ENCODE measurements at regions not wholly inside any gene's neighbourhood (a gene's known extent, or its start where the extent isn't known, plus 50 kb on each side); places are given as distances from the start of the nearest gene placed in this dataset.
"Not testable (repeated sequence)": the region's sequence is repeated elsewhere in the genome, so short reads cannot be mapped to it uniquely, and the experiment has no call there.

DNA sequence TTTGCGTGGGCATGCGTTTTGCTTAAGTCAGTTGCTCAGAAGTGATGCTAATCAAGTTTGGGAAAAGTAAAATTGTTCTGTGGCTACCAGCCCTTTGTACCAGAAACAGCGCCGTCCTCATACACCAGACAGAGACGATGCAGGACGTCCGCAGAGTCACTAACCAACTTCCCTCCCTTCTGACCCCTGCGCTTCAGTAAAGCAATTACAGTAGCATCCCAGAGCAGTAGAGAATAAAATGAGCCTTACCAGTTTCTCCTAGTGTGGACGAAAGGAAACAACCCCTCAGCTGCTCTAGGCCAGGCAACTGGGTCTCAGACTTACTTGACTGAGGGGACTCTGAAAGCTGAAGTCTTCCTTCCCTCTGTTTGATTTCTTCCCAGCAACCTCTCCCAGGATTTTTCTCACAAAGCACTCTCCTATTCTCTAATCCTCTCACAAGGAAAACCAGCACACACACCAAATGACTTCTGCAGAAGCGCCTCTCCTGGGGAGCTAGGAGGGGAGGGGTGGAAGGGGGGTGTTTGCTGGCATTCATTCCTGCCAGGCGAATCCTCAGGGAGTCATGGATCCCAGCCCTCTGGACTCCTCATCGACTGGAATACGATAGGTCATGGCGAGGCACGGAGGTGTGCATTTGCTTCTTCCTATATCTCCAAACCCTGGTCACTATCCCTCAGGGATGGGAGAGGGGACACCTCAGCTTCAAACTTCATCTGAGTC, 56.0 kb upstream of the MID1 start:
- no peak for DNase-seq

DNA sequence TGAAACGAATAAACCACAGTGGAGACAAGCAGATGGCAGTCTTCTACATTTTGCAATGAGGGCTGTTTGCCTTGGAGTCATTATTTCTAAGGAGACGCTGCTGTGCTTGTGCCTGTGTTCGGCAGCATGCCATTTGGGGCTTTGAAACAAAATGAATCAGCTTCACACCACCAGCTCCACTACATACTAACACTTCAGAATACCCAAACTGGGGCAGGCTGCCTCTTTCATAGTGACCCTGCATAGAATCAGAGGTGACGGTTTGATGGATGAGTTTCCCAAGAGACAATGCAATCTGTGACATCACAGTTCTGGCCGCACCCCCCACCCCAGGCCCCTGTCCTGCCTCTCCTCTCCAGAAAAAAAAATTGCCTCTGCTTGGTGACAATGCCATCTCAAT, 57.1 kb upstream of the MID1 start:
- no peak for DNase-seq

DNA sequence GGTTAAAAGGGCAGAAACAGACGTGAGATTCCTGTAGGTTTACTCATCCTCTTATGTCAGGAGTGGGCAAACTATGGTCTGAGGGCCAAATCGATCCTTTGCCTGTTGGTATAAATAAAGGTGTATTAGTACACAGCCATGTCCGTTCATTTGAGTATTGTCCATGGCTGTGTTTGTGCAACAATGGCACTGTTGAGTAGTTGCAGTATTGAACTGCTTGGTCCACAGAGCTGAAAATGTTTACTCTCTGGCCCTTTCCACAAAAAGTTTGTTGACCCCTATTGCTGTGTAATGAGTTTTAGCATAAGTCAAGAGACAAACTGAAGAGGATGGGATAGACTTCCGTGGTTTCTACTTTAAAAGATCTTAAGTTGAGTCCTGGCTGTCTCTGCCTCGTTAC, 59.0 kb upstream of the MID1 start:
- no peak for DNase-seq

DNA sequence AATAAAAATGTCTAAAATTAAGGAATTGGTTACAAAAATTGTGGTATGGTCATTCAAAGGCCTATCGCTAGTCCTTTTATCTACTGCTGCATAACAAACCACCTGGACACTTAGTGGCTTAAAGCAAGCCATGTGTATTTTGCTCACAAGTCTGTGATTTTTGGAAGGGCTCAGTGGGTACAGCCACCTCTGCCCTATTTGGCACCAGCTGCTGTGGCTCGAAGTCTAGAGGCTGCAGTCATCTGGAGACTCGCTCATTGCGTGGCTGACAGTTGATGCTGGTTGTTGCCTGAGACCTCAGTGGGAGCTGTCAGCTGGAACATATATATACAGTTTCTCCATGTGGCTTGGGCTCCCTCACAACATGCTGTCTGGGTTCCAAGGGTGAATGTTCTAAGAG, 60.8 kb upstream of the MID1 start:
- no peak for DNase-seq

DNA sequence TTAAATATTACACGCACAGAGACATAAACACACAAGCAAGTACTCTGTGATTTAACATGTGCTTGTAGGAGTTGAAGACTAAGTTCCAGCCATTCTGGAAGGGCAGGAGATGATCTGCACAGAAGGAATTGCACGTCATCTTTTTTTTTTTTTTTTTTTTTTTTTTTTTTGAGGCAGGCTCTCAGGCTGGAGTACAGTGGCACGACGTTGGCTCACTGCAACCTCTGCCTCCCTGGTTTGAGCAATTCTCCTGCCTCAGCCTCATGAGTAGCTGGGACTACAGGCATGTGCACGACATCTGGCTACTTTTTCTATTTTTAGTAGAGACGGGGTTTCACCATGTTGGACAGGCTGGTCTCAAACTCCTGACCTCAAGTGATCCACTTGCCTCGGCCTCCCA, 63.2 kb upstream of the MID1 start:
- not testable (repeated sequence) for DNase-seq

DNA sequence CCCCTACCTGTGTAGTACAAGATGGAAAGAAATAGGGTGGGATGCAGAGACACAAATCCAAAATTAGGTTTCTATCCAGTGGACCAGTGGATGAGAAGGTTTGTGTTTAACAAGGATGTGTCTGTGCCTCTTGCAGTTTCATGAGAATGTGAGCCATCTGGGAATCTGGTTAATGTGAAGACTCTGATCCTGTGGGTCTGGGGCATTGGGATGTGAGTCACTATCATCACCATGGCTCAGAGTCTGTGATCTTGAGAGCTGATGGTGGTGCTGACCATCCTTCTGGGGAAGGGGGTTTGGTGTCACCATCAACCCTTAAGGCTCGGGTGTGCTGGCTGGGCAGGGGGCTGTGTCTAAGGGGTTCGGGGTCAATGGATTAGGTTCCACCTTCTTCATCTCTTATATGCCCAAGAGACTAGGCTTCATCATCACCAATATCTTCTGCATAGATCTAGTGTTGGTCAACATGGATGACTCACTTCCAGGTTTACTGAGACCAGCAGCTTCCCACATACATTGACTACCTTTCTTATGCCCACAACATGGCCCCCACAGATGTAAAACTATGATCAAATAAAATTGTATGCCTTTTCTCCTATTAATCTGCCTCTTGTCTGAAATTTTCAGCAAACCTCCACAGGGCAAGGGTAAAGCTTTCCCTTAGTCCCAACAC, 65.7 kb upstream of the MID1 start:
- DNase-seq, result no peak

DNA sequence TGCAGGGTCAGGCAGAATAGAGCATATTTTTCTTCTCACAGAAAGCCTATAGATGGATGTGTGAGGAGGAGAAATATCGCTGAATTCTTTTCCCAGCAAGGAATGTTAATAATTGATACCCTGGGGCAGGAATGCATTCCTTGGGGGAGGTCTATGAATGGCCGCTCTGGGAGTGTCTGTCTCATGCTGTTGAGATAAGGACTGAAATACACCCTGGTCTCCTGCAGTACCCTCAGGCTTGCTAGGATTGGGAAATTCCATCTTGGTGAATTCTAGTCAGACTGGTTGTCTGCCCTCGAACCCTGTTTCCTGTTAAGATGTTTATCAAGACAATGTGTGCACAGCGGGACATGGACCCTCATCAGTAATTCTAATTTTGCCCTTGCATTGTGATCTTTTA, 71.4 kb upstream of the MID1 start:
- DNase-seq, result not testable (repeated sequence)

DNA sequence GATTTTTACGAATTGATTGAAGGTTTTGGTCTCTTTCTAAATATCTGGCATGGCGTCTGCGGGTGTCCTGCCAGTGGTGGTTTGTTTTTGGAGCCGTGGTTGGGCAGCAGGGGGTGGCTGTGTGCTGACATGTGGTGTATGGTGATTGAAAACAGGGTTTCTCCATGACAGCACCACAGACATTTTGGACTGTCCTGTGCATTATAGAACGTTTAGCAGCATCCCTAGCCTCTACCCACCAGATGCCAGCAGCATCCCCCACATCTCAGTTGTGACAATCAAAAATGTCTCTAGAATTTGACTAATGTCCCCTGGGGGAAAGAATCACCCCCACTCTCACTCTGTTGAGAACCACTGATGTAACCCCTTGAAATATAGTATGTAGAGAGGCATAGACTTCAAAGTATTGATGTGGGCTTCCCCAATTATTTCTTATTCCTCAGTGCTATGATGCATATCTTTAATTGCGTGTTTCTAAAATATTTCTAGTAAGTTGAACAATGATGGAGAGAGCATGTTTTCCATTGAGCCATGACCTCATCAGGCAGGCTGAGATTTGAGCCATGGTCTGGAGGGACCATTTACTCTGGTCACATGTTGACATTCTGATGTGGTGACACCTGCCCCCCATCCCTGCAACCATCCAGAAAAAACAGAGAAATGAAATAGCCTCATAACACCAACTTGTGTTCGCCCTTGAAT, 77.4 kb upstream of the MID1 start:
- DNase-seq, result no peak

DNA sequence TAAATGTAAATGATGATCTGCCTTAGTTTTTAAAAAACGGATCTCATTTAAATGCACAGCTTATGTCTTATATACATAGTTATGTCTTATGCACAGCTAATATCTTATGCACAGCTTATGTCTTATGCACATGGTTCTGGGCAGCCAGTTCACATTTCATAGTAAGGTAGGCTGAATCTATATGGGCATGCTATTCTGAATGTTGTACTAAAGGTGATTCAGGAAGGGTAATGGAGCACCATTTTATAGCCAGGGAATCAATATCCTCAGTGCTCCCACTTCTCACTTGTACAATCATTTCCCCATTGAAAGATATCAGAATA, 77.9 kb upstream of the MID1 start:
- no peak for DNase-seq

DNA sequence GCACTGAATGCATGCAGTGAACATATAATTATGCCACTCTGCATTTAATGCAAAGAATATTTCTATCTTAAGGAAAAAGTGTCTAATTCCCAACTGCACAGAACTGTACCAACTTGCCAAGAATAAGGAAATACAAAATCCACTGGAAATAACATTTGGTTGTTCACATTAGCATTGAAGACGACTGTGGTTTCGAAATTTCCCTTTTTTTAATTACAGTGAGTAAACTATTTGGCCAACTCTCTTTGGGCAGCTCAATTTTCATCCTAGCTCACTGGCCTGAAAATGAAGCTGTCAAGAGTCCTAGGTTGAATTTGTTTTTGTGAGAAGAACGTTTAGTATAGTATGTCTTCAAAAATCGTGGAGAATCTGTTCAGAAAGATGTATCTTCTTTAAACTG, 81.6 kb upstream of the MID1 start:
- DNase-seq, result no peak

DNA sequence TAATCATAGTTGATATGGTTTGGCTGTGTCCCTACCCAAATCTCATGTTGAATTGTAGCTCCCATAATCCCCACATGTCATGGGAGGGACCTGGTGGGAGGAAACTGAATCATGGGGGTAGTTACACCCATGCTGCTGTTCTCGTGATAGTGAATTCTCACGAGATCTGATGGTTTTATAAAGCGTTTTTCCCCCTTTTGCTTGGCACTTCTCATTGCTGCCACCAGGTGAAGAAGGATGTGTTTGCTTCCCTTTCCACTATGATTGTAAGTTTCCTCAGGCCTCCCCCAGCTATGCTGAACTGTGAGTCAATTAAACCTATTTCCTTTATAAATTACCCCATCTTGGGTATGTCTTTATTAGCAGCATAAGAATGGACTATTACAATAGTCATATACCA, 86.0 kb upstream of the MID1 start:
- DNase-seq, result not testable (repeated sequence)

DNA sequence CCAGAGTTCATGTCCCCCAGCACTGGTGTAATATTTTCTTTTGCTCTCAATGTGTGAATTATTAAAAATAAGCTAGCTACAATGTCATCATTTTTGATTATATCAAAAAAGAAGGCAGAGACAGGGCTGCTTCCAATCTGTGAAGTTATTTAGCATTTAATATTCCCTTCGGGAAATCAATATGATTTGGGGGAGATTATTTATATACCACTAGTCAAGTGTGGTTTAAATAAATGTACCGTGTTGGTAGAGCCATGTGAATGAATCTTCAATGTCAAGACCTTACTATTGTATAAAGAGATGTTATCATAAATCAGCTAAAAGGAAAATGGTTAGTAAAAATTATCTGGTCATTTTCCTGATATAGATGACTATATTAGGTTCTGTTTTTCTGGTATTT, 87.4 kb upstream of the MID1 start:
- DNase-seq, result no peak

DNA sequence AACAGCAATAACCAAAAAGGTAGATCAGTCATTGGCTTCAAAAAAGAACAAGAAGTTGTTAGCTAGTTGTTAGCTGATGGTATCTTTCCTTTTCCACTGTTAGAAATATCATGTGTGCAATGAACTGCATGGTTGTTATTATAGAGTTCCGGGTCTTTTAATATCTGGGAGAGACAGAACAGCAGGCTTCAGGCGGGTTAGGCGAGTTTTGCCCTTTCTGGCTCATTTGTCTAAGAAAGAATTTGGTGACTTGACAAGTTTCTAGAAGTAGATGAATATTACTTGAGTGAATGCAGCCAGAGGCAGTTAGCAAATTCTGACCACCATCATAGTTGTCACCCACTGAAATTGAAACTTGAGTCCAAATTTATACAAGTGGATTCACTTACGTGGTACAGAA, 88.9 kb upstream of the MID1 start:
- DNase-seq, result no peak

DNA sequence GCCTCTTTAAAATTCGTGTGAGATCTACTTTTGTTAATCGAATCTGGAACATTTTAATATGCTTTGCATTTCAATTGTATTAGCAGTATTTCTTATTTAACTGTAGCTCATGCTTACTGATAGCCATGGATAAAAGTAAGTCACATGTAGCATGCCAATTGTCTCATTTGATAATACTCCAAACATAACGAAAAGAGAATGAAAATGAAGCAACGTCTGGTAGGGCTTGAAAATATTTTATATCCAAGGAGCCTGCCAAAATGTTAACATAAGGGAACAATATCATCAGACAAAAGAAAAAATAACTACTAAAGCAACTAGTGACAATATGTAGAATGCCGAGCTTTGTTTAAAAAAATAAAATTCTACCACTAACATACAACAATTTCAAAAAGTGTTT, 94.1 kb upstream of the MID1 start:
- DNase-seq, result no peak

DNA sequence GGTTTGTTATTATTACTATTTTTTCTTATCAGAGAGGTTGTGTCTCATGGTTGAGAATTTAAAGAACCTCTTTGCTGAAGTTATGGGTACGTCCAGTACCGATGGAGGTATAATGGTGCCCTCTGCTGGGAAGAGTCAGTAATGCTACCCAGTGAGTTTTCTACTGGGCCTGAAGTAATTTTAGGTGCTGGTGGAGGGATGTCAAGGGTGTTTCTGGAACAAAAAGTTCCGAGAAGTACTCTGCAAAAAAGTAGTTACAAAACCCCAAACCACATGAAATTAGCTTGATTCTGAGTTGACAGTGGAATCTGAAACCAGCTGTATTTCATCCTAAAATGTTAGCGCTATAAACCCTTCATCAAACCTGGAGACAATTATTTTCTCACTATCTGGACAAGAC, 102.5 kb upstream of the MID1 start:
- DNase-seq, result peak; percentile 41

DNA sequence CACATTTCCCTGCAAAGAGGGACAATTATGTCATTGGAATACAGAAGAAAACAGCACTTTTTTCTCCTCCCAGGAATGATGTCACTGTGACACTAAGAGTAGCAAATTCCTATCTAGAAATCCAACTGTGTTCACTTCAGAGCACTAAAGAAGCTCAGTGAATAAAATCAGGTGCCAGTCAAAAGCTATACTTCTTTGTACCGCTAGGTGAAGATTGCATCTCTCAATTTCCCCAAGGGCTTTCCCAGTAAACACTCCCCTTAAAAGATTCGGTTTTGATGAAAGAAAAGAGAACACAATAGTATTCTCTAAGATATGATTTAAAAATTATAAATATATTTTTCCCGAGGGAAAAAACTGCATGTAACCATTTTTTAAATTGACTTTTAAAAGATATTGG, 104.7 kb upstream of the MID1 start:
- DNase-seq, result no peak

DNA sequence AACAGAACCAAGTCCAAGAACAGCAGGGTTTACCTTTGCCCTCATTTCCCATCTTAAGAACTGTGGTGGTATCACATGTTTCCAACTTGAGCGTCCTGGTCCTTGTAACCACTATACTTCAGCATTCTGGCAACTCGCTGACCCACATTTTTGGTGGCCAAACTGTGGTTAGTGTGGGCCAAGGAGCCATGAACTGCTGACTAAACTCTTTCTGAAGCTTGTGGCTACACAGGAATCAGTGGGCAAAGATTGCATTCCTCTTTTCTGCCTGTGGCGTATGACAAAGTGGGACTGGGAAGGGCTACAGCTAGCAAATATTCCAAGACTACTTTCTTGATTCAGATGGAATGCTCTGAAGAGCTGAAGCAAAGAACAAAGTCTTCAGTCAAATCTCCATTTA, 106.3 kb upstream of the MID1 start:
- DNase-seq, result no peak

DNA sequence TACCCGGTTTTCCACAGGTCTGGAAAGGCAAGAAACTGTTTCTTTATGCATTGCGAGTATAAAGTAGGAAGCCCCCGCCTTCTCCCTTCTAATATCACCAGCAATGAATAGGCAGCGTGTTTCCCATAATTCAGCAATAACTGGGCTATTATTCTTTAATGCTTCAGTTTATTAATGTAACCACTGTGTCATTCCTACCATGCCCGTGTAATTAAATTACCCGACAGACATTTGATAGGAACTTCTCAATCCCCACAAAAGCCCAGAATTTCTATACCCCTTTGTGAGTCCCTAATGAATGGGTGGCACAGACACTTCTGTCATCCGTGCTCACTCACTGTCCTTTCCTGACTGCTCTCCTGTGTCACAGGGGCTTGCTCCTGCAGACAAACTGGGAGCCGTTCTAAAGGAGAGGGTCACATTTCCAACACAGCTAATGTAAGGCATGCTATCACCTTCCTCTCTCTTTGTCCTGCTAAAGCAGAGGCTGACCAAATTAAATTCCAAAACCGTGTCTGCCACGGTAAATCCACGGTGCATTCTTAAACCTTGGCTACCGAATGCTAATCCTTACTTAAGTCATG, 108.5 kb upstream of the MID1 start:
- no peak for DNase-seq

DNA sequence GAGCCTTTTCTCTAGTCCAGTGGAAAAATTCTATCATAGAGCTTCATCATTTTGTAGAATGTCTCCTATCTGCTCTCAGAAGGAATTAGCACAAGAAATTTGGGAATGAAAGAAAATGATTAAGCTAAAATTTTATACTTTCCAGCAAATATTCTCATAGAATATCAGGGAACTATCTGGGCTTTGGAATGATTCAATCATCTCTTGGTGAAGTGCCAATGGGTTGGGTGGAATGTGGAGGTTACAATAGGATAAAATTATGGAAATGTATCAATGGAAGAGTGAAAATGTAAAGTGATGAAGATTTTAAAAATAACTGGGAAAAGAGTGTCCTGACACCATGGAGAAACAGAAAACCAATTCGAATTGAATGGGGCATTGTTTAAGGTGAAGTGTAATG, 119.0 kb upstream of the MID1 start:
- no peak for DNase-seq

DNA sequence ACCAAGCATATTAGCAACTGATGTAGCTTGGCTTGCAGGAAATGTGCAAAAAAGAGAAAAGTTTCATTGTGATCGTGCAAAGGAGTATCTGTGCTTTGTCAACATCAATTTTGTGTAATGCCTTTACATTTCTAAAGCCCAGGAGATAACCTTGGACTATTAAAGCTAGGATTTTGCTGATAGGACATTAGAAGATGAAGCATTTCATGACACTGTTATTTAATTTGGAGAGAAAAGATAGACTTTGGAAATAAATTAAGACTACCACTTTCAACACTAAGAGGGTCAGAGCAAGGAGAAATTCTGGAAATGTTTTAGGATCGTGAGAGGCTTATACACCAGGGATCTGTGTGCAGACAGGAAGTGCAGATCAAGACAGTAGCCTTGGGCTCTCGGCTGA, 120.6 kb upstream of the MID1 start:
- no peak for DNase-seq

DNA sequence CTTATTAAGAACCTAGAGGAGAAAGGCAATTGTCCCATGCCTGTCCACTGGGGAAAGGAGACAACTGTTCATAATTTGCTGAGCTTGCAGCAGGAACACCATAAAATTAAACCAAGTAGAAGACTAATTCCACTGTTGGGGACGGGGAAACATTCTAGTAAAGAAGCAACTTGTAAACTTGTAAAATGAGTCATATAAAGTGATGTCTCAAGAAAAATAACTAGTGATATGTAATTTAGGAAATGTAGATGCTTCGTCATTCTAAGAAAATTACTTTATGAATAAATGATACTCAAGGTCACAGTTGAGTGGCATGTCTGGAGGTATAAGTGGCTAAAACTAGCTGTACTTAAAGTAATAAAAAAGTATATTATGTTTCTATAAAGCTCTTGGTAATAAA, 121.2 kb upstream of the MID1 start:
- no peak for DNase-seq

DNA sequence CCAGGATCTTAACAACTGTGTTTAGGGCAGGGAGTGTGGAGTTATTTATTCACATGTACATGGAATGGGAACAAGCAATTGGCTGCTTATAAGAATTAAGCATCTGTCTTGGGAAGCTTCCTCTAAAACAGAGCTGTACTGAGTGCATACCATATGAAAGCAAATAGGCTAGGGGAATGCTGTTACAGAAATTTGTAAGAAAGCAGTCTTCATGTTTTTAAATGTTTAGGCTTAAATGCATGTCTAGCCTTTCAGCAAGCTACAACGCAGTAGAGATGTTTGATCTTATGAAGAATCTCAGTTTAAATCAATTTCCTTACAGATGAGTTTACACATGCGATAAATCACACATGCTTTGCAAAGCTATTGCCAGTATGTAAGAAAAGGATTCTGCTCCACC, 123.1 kb upstream of the MID1 start:
- no peak for DNase-seq

DNA sequence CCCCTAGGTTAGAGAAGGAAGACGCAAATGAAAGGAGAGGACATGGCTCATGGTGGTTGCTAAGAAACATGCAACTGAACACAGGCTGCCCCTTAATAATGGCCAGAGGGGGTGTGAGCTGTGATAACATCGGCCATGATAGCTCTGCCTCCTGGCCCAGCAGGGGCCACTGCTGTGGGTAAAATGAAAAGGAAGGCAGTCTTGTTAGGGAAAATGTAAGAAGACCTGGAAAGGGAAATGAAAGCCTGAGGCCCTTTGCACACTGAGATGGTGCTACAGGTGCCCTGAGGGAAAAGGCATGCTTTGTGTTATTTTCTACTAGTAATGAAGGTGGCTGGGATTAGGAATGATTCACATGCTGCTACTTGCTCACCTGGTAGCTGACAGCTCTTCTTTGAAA, 123.6 kb upstream of the MID1 start:
- no peak for DNase-seq

DNA sequence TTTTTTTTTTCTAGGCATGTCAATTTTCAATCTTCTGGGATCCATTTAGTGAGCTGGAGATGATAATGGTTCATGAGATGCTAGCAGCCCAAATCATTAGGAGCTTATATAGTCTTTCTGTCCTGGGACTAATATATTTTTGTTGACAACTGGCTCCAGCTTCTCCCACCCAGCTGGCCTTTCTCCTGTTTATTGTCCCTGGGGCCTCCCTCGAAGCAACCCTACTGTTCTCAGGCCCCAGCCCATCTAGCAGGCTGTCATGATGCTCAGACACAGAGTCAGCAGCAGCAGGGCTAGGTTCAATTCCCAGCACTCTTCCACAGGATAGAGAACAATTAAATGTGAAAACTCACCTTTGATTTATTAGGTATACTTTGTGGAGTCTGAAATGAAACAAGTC, 127.6 kb upstream of the MID1 start:
- DNase-seq, result no peak
